ENCODE measurements at regions not wholly inside any gene's neighbourhood (a gene's known extent, or its start where the extent isn't known, plus 50 kb on each side); places are given as distances from the start of the nearest gene placed in this dataset.
A peak's percentile ranks its signal among the peaks of the same experiment; 100 is the strongest.
"Not testable (repeated sequence)": the region's sequence is repeated elsewhere in the genome, so short reads cannot be mapped to it uniquely, and the experiment has no call there.

DNA sequence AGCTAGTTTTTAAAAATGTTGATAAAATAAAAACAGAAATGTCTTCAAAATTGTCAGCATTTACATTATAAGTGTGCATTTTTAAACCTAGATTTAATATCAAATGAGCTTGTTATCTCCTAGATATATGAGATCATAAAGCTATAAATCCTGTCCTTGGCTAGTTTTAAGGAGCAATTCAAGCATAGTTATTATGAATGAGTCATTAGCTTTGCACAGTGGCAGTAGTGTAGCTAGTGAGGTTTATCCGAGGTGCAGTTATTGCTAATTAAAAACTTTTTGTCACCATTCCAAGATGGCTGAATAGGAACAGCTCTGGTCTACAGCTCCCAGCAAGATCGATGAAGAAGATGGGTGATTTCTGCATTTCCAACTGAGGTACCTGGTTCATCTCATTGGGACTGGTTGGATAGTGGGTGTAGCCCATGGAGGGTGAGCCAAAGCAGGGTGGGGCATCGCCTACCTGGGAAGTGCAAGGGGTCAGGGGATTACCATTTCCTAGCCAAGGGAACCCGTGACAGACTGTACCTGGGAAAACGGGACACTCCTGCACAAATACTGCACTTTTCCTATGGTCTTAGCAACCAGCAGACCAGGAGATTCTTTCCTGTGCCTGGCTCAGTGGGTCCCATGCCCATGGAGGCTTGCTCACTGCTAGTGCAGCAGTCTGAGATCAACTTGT lies 108.8 kb upstream of the SYNCRIP start:
- peaks cover 0 to 10% (median 0%) of the 10 kb centered on the region in 4 donors for H3K4me1 ChIP-seq
- peak in 1 of 3 donors; percentile 52 for DNase-seq
- no peaks in the 10 kb centered on the region for H3K9me3 ChIP-seq
- no peaks in the 10 kb centered on the region for H3K36me3 ChIP-seq
- H3K4me3 ChIP-seq, result peak overlapping the region in 1 of 4 donors; percentile 7
- TF ChIP-seq, protein P1, sequence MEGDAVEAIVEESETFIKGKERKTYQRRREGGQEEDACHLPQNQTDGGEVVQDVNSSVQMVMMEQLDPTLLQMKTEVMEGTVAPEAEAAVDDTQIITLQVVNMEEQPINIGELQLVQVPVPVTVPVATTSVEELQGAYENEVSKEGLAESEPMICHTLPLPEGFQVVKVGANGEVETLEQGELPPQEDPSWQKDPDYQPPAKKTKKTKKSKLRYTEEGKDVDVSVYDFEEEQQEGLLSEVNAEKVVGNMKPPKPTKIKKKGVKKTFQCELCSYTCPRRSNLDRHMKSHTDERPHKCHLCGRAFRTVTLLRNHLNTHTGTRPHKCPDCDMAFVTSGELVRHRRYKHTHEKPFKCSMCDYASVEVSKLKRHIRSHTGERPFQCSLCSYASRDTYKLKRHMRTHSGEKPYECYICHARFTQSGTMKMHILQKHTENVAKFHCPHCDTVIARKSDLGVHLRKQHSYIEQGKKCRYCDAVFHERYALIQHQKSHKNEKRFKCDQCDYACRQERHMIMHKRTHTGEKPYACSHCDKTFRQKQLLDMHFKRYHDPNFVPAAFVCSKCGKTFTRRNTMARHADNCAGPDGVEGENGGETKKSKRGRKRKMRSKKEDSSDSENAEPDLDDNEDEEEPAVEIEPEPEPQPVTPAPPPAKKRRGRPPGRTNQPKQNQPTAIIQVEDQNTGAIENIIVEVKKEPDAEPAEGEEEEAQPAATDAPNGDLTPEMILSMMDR (IDR thresholded peaks at IDR 0.05), result no peak
- TF ChIP-seq POLR2A (IDR thresholded peaks at IDR 0.05), result no peak
- no peak overlapping the region for H3K27ac ChIP-seq
- H3K27me3 ChIP-seq, result no peaks in the 10 kb centered on the region

DNA sequence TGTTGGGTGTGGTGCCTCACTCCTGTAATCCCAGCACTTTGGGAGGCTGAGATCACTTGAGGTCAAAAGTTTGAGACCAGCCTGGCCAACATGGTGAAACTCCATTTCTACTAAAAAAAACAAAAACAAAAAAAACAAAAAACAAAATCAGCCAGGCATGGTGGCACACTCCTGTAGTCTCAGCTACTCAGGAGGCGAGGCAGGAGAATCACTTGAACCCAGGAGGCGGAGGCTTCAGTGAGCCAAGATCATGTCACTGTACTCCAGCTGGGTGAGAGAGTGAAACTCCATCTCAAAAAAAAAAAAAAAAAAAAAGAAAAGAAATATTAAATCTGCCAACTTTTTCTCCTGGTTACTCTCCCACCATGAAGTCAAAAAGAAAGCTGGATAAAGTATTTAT lies 107.5 kb upstream of the SYNCRIP start:
- peaks cover 0 to 10% (median 0%) of the 10 kb centered on the region in 4 donors for H3K4me1 ChIP-seq
- H3K27ac ChIP-seq, DNase-seq: not testable (repeated sequence)

DNA sequence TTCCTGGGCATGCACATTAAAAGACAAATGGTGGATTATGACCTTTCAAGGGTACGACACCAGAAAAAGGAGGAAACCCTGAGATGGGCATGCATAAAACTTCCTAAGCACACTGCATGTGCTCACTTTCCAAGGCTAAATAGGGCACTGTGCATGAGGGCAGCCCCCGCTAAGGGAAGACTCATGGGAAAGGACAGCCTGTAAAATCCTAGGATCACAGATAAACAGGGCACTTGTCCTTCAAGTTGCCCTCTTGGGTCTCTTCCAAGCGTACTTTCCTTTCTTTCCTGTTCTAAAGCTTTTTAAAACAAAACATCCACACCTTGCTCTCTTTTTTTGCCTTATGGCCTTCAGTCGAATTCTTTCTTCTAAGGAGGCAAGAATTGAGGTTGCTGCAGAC lies 106.5 kb upstream of the SYNCRIP start:
- Histone ChIP-seq H3K4me3 (no peak overlapping the region), H3K27ac (no peak overlapping the region), H3K4me1 (peaks cover 0 to 10% (median 0%) of the 10 kb centered on the region in 4 donors), H3K9me3 (no peaks in the 10 kb centered on the region), H3K36me3 (no peaks in the 10 kb centered on the region), H3K27me3 (no peaks in the 10 kb centered on the region)
- TF ChIP-seq POLR2A (IDR thresholded peaks at IDR 0.05), result no peak
- TF ChIP-seq, protein P1 (IDR thresholded peaks at IDR 0.05), result no peak
- DNase-seq, result no peak

More for the DNA sequence above, 107.5 kb upstream of the SYNCRIP start:
- not testable (repeated sequence) for H3K4me3 ChIP-seq, H3K36me3 ChIP-seq, H3K27me3 ChIP-seq, H3K9me3 ChIP-seq

DNA sequence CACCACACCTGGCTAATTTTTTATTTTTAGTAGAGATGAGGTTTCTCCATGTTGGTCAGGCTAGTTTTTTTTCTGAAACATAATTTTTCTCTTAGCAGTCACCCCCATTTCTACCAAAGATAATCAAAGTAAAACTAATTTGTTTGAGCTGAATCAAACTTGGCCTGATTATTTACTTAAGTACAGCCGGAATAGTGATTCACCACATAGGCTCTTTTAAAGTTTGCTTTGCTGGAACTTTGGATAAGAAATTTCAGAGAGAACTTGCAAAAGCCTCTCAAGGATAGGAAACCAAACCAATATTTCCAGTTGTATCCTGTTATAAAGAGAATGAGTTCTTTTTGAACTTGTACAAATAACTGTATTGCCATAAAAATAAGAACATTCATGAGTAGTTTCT lies 105.0 kb upstream of the SYNCRIP start:
- no peaks in the 10 kb centered on the region for H3K36me3 ChIP-seq
- no peak overlapping the region for H3K27ac ChIP-seq
- peaks cover 0 to 10% (median 0%) of the 10 kb centered on the region in 4 donors for H3K4me1 ChIP-seq
- no peaks in the 10 kb centered on the region for H3K9me3 ChIP-seq
- no peak overlapping the region for H3K4me3 ChIP-seq
- H3K27me3 ChIP-seq, result no peaks in the 10 kb centered on the region
- TF ChIP-seq POLR2A (IDR thresholded peaks at IDR 0.05), result no peak
- TF ChIP-seq, protein P1 (IDR thresholded peaks at IDR 0.05), result no peak
- DNase-seq, result no peak

DNA sequence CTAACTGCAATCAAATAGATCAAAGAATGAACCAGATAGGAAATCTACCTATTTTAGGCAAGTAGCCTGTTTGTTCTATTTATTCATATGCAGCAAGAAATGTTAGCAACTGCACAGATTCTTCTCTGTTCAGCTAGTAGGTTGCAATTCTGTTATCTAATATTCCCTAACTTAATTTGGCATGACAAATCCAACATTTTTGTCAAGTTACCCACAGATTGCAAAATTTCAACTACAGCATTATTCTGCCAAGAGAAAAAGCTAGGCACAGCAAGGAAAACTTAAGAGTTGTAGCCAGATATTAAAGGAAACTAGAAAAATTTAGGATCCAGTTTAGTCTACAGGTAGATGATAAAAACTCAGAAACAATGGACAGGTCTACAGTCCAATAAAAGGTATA lies 104.4 kb upstream of the SYNCRIP start:
- Histone ChIP-seq H3K27me3 (no peaks in the 10 kb centered on the region), H3K27ac (no peak overlapping the region), H3K9me3 (no peaks in the 10 kb centered on the region), H3K4me3 (no peak overlapping the region), H3K4me1 (peaks cover 0 to 5% (median 0%) of the 10 kb centered on the region in 4 donors), H3K36me3 (no peaks in the 10 kb centered on the region)
- no peak for DNase-seq
- TF ChIP-seq, protein P1 (IDR thresholded peaks at IDR 0.05), result no peak
- no peak for TF ChIP-seq POLR2A (IDR thresholded peaks at IDR 0.05)

DNA sequence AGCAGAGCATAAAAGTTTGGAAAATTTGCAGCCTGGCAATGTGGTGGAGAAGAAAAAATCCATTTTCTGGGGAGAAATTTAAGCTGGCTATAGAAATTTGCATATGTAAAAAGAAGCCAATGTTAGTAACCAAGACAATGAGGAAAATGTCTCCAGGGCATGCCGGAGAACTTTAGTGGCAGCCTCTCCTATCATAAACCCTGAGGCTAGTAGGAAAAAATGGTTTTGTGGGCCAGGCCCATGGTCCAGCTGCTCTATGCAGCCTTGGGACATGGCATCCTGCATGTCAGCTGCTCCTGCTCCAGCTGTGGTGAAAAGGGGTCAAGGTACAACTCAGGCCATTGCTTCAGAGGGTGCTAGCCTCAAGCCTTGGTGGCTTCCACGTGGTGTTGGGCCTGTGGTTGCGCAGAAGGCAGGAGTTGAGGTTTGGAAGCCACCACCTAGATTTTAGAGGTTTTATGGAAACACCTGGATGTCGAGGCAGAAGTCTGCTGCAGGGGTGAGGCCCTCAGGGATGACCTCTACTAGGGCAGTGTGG lies 101.8 kb upstream of the SYNCRIP start:
- H3K4me1 ChIP-seq, result no peaks in the 10 kb centered on the region
- no peaks in the 10 kb centered on the region for H3K27me3 ChIP-seq
- H3K36me3 ChIP-seq, result no peaks in the 10 kb centered on the region
- no peak overlapping the region for H3K27ac ChIP-seq
- no peak for DNase-seq
- no peaks in the 10 kb centered on the region for H3K9me3 ChIP-seq
- no peak overlapping the region for H3K4me3 ChIP-seq
- TF ChIP-seq, protein P1 (IDR thresholded peaks at IDR 0.05), result no peak
- TF ChIP-seq POLR2A (IDR thresholded peaks at IDR 0.05), result no peak
